ENCODE measurements at regions not wholly inside any gene's neighbourhood (a gene's known extent, or its start where the extent isn't known, plus 50 kb on each side); places are given as distances from the start of the nearest gene placed in this dataset.

GRCh38 chr3:193845144-193845543, 252.1 kb downstream of the OPA1 start:
- TF ChIP-seq CTCF (IDR thresholded peaks at IDR 0.05 in 2 of 3, conservative IDR thresholded peaks at IDR 0.05 in 1 of 3; ENCODE audit: borderline replicate concordance in 1 of 3, insufficient read depth in 1 of 3, low read depth in 2 of 3, low read length in 2 of 3) (no peak), POLR2AphosphoS5 (IDR thresholded peaks at IDR 0.05; ENCODE audit: low read depth, low read length) (no peak), REST (IDR thresholded peaks at IDR 0.05; ENCODE audit: low read depth) (no peak)
